A549 (cell line): ENCODE measurements at regions not wholly inside any gene's neighbourhood (a gene's known extent, or its start where the extent isn't known, plus 50 kb on each side); places are given as distances from the start of the nearest gene placed in this dataset.
"Not testable (repeated sequence)": the region's sequence is repeated elsewhere in the genome, so short reads cannot be mapped to it uniquely, and the experiment has no call there.

Experiments
- CTCF ChIP-seq: fragments of >200 bp; sonication (Bioruptor Twin); formaldehyde crosslinking; IDR thresholded peaks from 3 replicates; pipeline ENCODE4 v1.5.1; 2016
- USF2 ChIP-seq: fragments of 450-650 bp; IDR thresholded peaks from 2 replicates; pipeline ENCODE4 v1.6.1; 2014; ENCODE audit warnings: antibody characterized with exemption
- ZNF302 ChIP-seq: fragments of 250-450 bp; sonication (Bioruptor Pico); IDR thresholded peaks from 2 replicates; pipeline ENCODE4 v1.9.0; 2021; ENCODE audit warnings: inconsistent platforms, mild to moderate bottlenecking, moderate library complexity

- TF ChIP-seq ZNF302 (CRISPR knock-in tag); CTCF; USF2: not testable (repeated sequence)
Observed at GRCh38 chr16:21375334-21375733, 97.2 kb upstream of the CRYM start.
